A172 (cell line): ENCODE measurements at regions not wholly inside any gene's neighbourhood (a gene's known extent, or its start where the extent isn't known, plus 50 kb on each side); places are given as distances from the start of the nearest gene placed in this dataset.

ENCODE experiments used
- DNase-seq: peaks from one replicate; pipeline ENCODE4 v3.0.0-alpha.2; 2015; ENCODE audit warnings: low spot score

- DNase-seq: peak; percentile 69
Measured at GRCh38 chr5:174234388-174234787, 188.9 kb downstream of the NSG2 start.

DNA sequence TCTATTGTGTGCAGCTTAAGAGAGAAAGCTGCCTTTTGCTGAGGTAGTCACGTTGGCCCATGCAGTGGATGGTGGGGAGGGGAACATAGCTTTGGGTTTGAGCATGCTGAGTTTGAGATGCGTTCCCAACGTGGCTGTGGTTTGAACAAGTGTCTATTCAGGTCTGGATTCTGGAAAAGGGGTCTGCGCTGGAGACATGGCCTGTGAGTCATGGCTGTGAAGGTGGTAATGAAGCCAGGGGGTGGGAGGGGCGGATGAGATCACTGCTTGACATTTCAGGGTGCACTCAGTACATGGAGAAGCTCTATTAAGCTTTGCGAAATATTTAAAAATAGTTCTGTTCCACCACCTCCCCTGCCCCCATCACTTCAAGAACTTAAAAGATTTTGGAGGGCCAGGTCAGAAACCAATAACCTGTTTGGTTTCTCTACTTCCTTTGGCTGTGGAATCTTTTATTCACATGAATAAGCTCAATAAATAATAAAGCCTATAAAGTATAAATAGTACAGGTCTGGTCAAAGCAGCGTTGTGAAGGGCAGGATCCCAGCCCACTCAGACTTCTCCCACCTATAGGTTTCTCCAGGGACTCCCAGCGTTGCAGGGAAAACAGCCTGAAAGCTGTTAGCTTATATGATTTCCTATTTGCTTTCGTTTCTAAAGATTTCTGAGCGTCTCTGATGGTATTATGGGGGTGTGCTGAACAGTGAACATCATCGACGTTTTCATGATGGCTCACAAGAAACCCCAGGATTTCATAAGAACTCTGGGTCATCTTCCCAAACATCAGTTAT is 189.9 kb downstream of the NSG2 start:
- DNase-seq: peak; percentile 74

GRCh38 chr5:174236070-174236469 is 190.6 kb downstream of the NSG2 start:
- DNase-seq: no peak

GRCh38 chr5:174239718-174240117 is 194.2 kb downstream of the NSG2 start:
- DNase-seq: no peak

GRCh38 chr5:174242573-174242972 is 197.1 kb downstream of the NSG2 start:
- no peak for DNase-seq

GRCh38 chr5:174243904-174244303 is 198.4 kb downstream of the NSG2 start:
- DNase-seq: no peak

- DNase-seq: no peak
Measured at GRCh38 chr5:174245516-174246075, 200.1 kb downstream of the NSG2 start.

DNA sequence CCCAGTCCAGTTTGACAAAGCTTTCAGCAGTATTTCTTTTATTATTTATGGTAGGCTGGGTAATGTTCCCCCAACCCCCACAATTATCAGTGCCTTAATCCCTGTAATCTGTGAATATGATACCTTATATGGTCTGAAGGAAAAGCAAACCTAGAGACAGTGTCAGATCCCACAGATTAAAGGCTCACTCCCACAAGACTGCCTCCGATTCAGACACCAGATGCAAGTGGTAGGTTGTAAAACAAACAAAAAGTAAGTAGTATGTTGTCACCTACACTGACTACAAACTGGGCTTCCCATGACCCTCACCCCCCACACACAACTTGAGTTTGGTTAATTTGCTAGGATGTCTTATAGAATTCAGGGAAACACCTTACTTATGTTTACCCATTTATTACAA is 201.2 kb downstream of the NSG2 start:
- DNase-seq: no peak

GRCh38 chr5:174247301-174247700 is 201.8 kb downstream of the NSG2 start:
- no peak for DNase-seq

GRCh38 chr5:174251305-174252000 is 205.9 kb downstream of the NSG2 start:
- DNase-seq: no peak

DNA sequence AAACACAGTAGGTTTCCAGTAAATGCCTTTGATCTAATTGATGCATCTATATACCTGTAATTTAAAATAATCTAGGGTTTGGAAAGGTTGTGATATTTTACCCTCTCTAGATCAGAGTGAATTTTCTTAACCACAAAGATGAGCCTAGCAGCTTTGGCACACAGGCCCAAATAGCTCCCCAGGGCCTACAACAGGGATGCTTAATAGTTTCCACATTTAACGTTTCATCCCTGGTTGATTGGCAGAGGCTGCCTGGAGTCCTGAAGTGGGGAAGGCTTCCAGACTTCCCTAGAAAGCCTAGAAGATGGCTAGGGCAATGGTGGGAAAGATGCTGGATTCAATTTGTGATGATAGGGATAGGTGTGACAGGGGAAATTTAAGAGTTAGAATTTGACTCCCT is 206.6 kb downstream of the NSG2 start:
- no peak for DNase-seq

- no peak for DNase-seq
Measured at GRCh38 chr5:174259696-174260420, 214.4 kb downstream of the NSG2 start.

DNA sequence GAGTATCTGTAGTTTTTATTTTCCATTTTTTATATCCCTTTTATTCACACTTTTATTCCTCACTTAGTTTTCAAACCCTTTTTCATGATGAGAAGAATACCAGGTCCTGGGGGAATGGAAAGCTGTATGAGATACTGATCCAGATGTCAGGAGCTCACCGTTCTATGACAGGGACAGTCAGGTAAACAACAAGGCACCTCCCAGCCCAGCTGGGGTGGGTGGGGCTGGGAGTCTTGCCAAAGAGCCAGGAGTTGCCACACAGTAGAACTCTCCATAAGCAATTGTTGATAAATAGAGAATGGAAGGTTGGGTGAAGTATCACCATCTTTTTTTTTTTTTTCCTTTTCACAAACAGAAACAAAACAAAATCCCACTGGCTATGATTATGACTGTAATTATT is 225.8 kb downstream of the NSG2 start:
- DNase-seq: no peak

- DNase-seq: no peak
Measured at GRCh38 chr5:174272671-174273070, 227.2 kb downstream of the NSG2 start.

- no peak for DNase-seq
Measured at GRCh38 chr5:174273325-174273724, 227.8 kb downstream of the NSG2 start.

DNA sequence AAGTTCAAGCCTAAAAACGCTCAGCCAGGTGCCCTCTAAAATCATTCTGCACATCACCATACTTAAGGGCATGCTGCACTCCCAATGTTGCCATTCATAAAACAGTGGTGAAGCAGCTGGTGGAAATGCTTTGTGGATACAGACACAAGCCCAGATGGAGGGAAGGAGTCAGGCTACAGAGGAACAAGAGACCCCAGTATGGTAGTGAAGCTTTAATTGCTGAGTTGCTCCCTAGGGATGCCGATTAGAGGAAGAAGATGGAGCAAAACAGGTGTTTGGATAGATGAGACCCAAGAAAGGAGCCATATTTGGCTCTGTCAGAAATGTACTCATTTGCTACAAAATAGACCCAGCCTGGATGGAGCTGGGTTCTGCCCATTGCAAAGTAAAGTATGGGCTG is 230.5 kb downstream of the NSG2 start:
- DNase-seq: no peak

- no peak for DNase-seq
Measured at GRCh38 chr5:174281089-174281760, 235.7 kb downstream of the NSG2 start.

DNA sequence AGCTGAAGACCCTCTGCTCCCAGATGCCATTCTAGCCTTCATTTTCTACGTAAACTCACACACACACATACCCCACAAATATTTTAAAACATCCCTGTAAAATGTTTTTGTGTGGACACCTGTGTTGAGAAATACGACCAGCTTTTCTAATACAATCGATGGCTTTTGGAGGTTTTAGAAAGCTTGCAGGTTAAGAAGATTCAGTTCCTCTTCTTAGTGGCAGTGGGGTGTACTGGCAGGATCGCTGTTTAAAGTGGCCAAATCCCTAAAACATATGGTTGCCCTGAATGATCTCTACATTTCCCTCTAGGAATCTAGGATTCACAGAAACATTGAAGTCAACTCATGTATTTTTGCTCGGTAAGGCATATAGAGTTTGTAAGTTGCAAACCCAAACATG is 236.3 kb downstream of the NSG2 start:
- DNase-seq: no peak

DNA sequence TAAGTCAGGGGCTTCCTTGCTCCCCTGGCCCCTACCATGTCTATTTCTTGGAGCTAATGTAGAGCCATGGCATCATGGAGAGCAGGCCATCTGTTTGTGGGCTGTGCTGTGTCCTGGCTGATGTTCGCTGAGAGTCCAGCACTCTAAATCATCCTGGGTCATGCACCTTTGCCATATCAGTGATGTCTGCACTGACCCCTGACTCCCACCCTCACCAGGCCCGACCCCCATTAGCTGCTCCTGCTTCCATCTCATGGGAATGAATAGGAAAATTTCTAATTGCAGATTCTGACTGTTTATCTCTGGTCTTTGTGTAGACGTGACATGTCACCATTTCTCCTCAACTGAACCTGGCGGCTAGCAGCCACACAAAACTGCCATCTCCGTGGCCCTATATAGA is 236.9 kb downstream of the NSG2 start:
- DNase-seq: no peak

DNA sequence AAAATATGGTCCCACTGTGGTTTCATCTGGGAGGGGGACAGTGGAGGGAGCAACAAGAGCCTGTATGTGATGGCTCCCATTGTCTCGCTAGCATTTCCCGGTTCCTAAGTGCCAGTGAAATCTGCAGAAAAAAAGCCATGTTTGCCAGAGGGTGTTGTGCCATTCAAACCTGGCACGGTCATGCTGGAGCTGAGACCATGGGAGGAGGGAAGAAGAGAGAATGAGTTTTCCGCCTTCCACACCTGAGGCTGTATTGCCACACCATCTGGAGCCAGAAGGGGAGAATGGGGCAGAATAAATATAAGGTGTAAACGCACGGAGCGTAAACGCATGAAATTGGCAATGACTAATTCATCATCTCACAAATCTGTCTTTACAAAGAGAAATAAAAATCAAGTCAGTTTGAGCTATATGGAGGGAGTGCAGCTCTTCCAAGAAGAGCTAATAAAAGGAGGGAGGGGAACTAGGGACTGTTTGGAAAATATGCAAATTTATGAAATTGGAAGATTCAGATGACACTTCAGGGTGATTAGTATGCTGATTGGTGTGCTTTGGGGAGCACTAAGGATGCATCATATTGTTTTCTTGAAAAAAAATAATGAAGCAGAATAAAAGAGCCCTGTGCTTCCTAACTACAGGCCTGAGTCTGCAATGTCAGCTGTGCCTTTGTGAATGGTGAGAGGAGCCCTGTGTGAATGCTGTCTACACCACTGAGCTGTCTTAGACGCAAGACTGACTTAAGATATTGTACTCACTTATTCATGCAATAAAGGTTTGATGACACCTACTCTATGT is 237.9 kb downstream of the NSG2 start:
- DNase-seq: no peak

GRCh38 chr5:174284873-174285272 is 239.4 kb downstream of the NSG2 start:
- no peak for DNase-seq
